Neural cell (in vitro differentiated cells): ENCODE measurements at regions not wholly inside any gene's neighbourhood (a gene's known extent, or its start where the extent isn't known, plus 50 kb on each side); places are given as distances from the start of the nearest gene placed in this dataset.

ENCODE experiments used
- H2AFZ ChIP-seq: fragments of 200-600, 300-800 bp; sonication (generic), shearing (Covaris generic); 2 replicates; pipeline ENCODE4 v1.6.0; 2014; ENCODE audit warnings: low read depth, mild to moderate bottlenecking, antibody characterized with exemption, low read length, moderate library complexity
- H3F3A ChIP-seq: fragments of 200-600 bp; shearing (Covaris generic); 2 replicates; pipeline ENCODE4 v1.6.1; 2016; ENCODE audit warnings: mild to moderate bottlenecking, moderate library complexity, mixed read lengths, antibody characterized with exemption, low read length; ENCODE audit not compliant: insufficient read depth, poor library complexity, severe bottlenecking
- H3K27ac ChIP-seq: fragments of 200-600, 300-800 bp; sonication (generic), shearing (Covaris generic); 2 replicates; pipeline ENCODE4 v1.5.1; 2014; ENCODE audit warnings: mild to moderate bottlenecking, low read length, moderate library complexity
- H3K27me3 ChIP-seq: fragments of 300-800, 200-600 bp; sonication (generic), shearing (Covaris generic); 2 replicates; pipeline ENCODE4 v1.6.0; 2014; ENCODE audit warnings: mild to moderate bottlenecking, low read depth, low read length, moderate library complexity; ENCODE audit not compliant: insufficient read depth
- H3K36me3 ChIP-seq: fragments of 300-800, 200-600 bp; sonication (generic), shearing (Covaris generic); 2 replicates; pipeline ENCODE4 v1.5.1; 2014; ENCODE audit warnings: mild to moderate bottlenecking, antibody characterized with exemption, low read length, moderate library complexity; ENCODE audit not compliant: insufficient read depth
- H3K4me2 ChIP-seq: fragments of 300-800, 200-600 bp; sonication (generic), shearing (Covaris generic); 2 replicates; pipeline ENCODE4 v1.6.0; 2014; ENCODE audit warnings: mild to moderate bottlenecking, low read length
- H3K4me3 ChIP-seq: fragments of 300-800, 200-600 bp; sonication (generic), shearing (Covaris generic); 2 replicates; pipeline ENCODE4 v1.5.1; 2014; ENCODE audit warnings: mild to moderate bottlenecking, low read length, moderate library complexity
- H3K79me2 ChIP-seq: fragments of 200-600 bp; shearing (Covaris generic); replicated peaks from 2 replicates; pipeline ENCODE4 v1.6.0; 2014; ENCODE audit warnings: mild to moderate bottlenecking, low read length, moderate library complexity; ENCODE audit not compliant: insufficient read depth
- H3K9ac ChIP-seq: fragments of 300-800, 200-600 bp; sonication (generic), shearing (Covaris generic); 2 replicates; pipeline ENCODE4 v1.6.1; 2016; ENCODE audit warnings: mild to moderate bottlenecking, low read length, mixed read lengths
- H3K9me2 ChIP-seq: fragments of 200-600 bp; shearing (Covaris generic); 2 replicates; pipeline ENCODE4 v1.6.1; 2016; ENCODE audit warnings: mild to moderate bottlenecking, low read length, mixed read lengths; ENCODE audit not compliant: insufficient read depth
- H3K9me3 ChIP-seq: fragments of 200-600, 300-800 bp; sonication (generic), shearing (Covaris generic); 2 replicates; pipeline ENCODE4 v1.6.1; 2016; ENCODE audit warnings: mild to moderate bottlenecking, mixed run types, low read length, moderate library complexity, mixed read lengths
- H4K20me1 ChIP-seq: fragments of 200-600 bp; shearing (Covaris generic); 2 replicates; pipeline ENCODE4 v1.6.1; 2016; ENCODE audit warnings: mild to moderate bottlenecking, mixed run types; ENCODE audit not compliant: insufficient read depth
- EP300 ChIP-seq: fragments of 450-650 bp; conservative IDR thresholded peaks from 2 replicates; pipeline ENCODE4 v1.6.1; 2014; ENCODE audit warnings: antibody characterized with exemption, mild to moderate bottlenecking, moderate library complexity; ENCODE audit not compliant: poor library complexity, severe bottlenecking
- EZH2 ChIP-seq: fragments of 200-600, 300-800 bp; shearing (Covaris generic), sonication (generic); IDR thresholded peaks from 2 replicates; pipeline ENCODE4 v1.6.1; 2014; ENCODE audit warnings: antibody characterized with exemption, low read length, borderline replicate concordance, mild to moderate bottlenecking; ENCODE audit not compliant: insufficient read depth, poor library complexity, severe bottlenecking
- MXI1 ChIP-seq: fragments of 450-650 bp; conservative IDR thresholded peaks from 2 replicates; pipeline ENCODE4 v1.6.1; 2014; ENCODE audit warnings: antibody characterized with exemption, mild to moderate bottlenecking; ENCODE audit not compliant: poor library complexity, severe bottlenecking
- POLR2AphosphoS5 ChIP-seq: IDR thresholded peaks from 2 replicates; pipeline ENCODE4 v1.6.1; 2012
- RAD21 ChIP-seq: fragments of 450-650 bp; conservative IDR thresholded peaks from 2 replicates; pipeline ENCODE4 v1.6.1; 2014; ENCODE audit warnings: antibody characterized with exemption, mild to moderate bottlenecking, moderate library complexity
- SMC3 ChIP-seq: fragments of 450-650 bp; conservative IDR thresholded peaks from 2 replicates; pipeline ENCODE4 v1.6.1; 2014; ENCODE audit warnings: antibody characterized with exemption, mild to moderate bottlenecking, moderate library complexity; ENCODE audit not compliant: poor library complexity
- TAF1 ChIP-seq: IDR thresholded peaks from 2 replicates; pipeline ENCODE4 v1.6.1; 2012; ENCODE audit warnings: low read depth
- TF ChIP-seq, protein P1 (sequence below): IDR thresholded peaks from 2 replicates; pipeline ENCODE4 v1.6.1; 2012; ENCODE audit warnings: borderline replicate concordance
- TF ChIP-seq, protein P2 (sequence below): fragments of 450-650 bp; IDR thresholded peaks from 2 replicates; pipeline ENCODE4 v1.5.1; 2014; ENCODE audit warnings: antibody characterized with exemption, mild to moderate bottlenecking, moderate library complexity; ENCODE audit not compliant: poor library complexity, severe bottlenecking

DNA sequence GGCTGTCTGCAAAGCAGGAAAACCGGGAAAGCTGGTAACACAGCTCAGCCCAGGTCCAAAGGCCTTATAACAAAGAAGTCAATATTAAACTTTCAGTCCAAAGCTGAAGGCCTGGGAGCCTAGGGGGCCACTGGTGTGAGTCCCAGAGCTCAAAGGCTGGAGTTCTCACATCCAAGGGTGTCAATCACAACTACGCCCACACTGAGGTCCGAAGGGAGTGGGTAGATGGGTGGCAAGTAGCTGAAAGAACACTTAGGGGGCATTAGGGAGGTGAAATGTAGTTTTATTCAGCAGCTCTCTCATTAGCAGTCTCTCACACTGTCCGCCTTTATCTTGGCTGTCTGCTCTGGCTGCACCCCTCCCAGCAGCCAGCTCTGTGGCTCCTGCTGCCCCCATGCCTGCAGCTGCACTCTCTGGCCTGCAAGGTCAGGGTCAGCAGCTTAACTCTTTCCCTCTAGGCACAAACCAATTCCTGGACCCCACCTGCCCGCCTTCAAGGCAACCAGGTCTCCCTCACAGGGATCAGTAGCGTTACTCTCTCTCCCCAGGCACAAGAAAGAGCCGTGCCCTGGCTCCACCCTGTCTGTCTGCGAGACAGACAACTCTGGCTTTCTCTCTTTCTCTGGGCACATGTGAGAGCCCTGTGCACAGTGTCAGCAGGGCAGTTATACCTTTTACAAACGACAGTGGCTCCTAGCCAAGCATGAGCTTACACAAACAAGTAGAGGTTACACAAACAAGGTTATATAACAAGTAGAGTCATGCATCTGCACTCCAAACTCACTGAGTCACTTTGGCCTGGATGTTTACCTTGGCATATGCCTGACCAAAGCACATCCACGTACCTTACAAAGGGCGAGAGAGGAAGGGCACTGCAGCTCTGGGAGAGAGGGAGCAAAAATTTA is 249.4 kb upstream of the PCDH20 start:
- Histone ChIP-seq H3K79me2 (no peaks in the 10 kb centered on the region), H3K27me3 (no peaks in the 10 kb centered on the region), H3K9me2 (no peaks in the 10 kb centered on the region), H2AFZ (no peak overlapping the region), H3K4me2 (no peak overlapping the region), H3K9me3 (no peaks in the 10 kb centered on the region), H3K9ac (no peak overlapping the region), H4K20me1 (no peaks in the 10 kb centered on the region), H3F3A (no peaks in the 10 kb centered on the region), H3K27ac (no peak overlapping the region), H3K36me3 (no peaks in the 10 kb centered on the region), H3K4me3 (no peak overlapping the region)
- TF ChIP-seq MXI1, result no peak
- no peak for TF ChIP-seq SMC3
- TF ChIP-seq, protein P1, sequence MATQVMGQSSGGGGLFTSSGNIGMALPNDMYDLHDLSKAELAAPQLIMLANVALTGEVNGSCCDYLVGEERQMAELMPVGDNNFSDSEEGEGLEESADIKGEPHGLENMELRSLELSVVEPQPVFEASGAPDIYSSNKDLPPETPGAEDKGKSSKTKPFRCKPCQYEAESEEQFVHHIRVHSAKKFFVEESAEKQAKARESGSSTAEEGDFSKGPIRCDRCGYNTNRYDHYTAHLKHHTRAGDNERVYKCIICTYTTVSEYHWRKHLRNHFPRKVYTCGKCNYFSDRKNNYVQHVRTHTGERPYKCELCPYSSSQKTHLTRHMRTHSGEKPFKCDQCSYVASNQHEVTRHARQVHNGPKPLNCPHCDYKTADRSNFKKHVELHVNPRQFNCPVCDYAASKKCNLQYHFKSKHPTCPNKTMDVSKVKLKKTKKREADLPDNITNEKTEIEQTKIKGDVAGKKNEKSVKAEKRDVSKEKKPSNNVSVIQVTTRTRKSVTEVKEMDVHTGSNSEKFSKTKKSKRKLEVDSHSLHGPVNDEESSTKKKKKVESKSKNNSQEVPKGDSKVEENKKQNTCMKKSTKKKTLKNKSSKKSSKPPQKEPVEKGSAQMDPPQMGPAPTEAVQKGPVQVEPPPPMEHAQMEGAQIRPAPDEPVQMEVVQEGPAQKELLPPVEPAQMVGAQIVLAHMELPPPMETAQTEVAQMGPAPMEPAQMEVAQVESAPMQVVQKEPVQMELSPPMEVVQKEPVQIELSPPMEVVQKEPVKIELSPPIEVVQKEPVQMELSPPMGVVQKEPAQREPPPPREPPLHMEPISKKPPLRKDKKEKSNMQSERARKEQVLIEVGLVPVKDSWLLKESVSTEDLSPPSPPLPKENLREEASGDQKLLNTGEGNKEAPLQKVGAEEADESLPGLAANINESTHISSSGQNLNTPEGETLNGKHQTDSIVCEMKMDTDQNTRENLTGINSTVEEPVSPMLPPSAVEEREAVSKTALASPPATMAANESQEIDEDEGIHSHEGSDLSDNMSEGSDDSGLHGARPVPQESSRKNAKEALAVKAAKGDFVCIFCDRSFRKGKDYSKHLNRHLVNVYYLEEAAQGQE, result no peak
- no peak for TF ChIP-seq EZH2
- TF ChIP-seq TAF1, result no peak
- TF ChIP-seq EP300, result no peak
- no peak for TF ChIP-seq POLR2AphosphoS5
- TF ChIP-seq, protein P2, sequence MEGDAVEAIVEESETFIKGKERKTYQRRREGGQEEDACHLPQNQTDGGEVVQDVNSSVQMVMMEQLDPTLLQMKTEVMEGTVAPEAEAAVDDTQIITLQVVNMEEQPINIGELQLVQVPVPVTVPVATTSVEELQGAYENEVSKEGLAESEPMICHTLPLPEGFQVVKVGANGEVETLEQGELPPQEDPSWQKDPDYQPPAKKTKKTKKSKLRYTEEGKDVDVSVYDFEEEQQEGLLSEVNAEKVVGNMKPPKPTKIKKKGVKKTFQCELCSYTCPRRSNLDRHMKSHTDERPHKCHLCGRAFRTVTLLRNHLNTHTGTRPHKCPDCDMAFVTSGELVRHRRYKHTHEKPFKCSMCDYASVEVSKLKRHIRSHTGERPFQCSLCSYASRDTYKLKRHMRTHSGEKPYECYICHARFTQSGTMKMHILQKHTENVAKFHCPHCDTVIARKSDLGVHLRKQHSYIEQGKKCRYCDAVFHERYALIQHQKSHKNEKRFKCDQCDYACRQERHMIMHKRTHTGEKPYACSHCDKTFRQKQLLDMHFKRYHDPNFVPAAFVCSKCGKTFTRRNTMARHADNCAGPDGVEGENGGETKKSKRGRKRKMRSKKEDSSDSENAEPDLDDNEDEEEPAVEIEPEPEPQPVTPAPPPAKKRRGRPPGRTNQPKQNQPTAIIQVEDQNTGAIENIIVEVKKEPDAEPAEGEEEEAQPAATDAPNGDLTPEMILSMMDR, result no peak
- TF ChIP-seq RAD21, result no peak

DNA sequence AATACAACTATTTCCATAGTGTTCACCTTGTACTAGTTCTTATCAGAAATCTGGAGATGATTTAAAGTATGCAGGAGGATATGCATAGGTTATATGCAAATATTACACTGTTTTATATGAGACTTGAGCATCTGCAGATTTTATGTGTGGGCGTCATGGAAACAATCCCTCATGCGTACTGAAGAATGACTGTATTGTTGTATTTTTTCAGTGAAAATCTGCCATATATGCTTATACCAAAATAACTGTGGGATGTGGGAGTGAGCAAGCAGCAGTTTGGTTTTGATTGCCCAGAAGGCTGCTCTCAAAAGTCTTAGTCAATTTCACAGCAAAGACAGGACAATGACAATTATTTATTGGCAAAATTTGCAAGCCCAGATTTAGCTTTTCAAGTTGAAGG is 238.8 kb upstream of the PCDH20 start:
- Histone ChIP-seq H3K9me3 (no peaks in the 10 kb centered on the region), H3K27ac (peak overlapping the region; percentile 39), H3K79me2 (no peaks in the 10 kb centered on the region), H4K20me1 (no peaks in the 10 kb centered on the region), H3K4me2 (no peak overlapping the region), H3F3A (no peaks in the 10 kb centered on the region), H3K27me3 (no peaks in the 10 kb centered on the region), H3K9me2 (no peaks in the 10 kb centered on the region), H3K36me3 (no peaks in the 10 kb centered on the region), H3K9ac (no peak overlapping the region), H2AFZ (no peak overlapping the region), H3K4me3 (no peak overlapping the region)
- TF ChIP-seq SMC3 (no peak), EZH2 (no peak), RAD21 (no peak), POLR2AphosphoS5 (no peak), TAF1 (no peak), EP300 (no peak), MXI1 (no peak)
- TF ChIP-seq, protein P1, result no peak
- TF ChIP-seq, protein P2, result no peak
